ENCODE measurements at regions not wholly inside any gene's neighbourhood (a gene's known extent, or its start where the extent isn't known, plus 50 kb on each side); places are given as distances from the start of the nearest gene placed in this dataset.
"Not testable (repeated sequence)": the region's sequence is repeated elsewhere in the genome, so short reads cannot be mapped to it uniquely, and the experiment has no call there.

- DNase-seq = no peak
Measured at GRCh38 chr2:75870133-75870532, 159.4 kb upstream of the GCFC2 start.

DNA sequence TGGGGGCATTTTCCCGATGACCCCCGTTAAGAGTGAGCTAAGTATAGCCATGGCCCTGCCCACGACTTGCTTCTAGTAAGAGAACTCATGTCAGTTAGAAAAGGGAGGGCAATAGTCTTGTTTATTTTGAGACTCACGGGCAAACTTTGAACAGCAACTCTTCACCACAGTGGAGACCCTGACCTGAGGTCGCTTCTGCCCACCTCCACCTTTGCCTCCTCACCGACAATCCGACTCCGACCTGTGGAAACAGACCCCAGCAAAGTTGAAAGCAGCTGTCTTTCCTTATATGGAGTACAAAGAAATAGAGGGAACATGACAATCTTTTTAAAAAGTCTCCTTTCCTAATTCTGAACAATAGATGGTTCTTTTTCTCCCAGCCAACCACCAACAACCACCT, 155.0 kb upstream of the GCFC2 start:
- DNase-seq = no peak

- no peak for DNase-seq
Measured at GRCh38 chr2:75865083-75865482, 154.4 kb upstream of the GCFC2 start.

- DNase-seq = no peak
Measured at GRCh38 chr2:75862547-75862946, 151.8 kb upstream of the GCFC2 start.

DNA sequence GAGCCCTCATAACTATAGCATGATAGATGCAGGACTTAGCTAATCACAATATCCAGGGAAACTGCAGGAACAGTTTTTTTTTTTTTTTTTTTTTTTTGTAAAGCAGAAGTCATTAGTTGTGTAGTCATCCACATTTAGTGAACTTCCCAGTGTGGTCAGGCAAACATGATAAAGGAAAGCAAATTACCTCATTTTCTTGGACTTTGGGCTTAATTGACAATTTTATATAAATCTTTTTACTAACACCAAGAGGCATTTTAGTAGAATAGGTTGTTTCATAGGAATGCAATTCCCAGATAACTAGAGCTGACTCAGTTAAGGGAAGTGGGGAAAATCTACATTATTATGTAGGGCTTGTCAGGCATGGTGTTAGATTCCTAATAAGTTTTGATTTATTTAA, 142.7 kb upstream of the GCFC2 start:
- DNase-seq = no peak

GRCh38 chr2:75852639-75853038, 141.9 kb upstream of the GCFC2 start:
- no peak for DNase-seq

GRCh38 chr2:75846683-75847190, 136.0 kb upstream of the GCFC2 start:
- DNase-seq = no peak

DNA sequence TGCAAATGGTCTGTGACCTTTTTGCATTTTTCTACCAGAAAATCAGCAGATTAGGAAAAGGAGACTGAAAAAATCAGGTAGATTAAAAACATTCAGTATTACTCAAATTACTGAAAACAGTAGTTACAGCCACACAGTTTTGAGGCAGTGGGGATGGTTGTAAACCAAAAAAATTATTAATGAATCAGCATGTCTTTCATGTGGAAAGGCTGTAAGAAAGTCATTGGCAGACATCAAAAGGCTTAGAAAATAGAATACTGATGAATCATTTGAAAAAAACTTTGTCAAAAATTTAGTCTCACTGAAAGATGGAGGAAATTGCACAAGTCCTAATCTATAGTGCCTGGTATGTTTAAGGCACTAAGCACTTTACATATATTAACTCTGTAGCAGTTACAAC, 133.9 kb upstream of the GCFC2 start:
- no peak for DNase-seq

GRCh38 chr2:75834588-75834987, 123.9 kb upstream of the GCFC2 start:
- not testable (repeated sequence) for DNase-seq

DNA sequence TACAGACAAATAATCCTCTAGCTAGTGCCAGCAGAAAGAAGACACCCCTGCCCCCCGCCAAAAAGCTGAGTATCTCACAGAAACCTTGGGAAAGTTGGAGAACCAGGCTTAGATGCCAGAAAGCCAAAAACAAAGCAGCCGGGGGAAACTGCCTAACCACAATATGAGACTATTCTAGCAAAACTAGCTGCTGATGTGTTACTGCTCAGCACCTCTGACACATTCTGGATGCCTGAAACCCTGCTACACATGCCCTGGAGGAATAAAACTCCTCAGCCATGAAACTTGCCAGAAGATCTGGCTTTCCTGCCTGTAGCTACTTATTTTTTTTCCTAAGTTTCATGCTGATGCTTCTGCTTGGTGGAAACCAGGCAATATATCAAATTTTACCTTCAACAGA, 122.7 kb upstream of the GCFC2 start:
- DNase-seq = no peak

- DNase-seq = no peak
Measured at GRCh38 chr2:75828826-75829225, 118.1 kb upstream of the GCFC2 start.

DNA sequence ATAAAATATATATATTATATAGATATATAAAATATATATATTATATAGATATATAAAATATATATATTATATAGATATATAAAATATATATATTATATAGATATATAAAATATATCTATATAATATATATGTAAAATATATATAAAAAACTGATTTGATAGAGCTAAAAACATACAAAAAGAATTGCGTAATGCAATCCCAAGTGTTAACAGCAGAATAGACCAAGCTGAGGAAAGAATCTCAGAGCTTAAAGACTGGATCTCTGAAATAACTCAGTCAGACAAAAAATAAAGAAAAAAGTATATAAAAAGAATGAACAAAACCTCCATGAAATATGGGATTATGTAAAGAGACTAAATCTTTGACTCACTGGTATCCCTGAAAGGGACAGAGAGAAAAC, 112.8 kb upstream of the GCFC2 start:
- DNase-seq = not testable (repeated sequence)

DNA sequence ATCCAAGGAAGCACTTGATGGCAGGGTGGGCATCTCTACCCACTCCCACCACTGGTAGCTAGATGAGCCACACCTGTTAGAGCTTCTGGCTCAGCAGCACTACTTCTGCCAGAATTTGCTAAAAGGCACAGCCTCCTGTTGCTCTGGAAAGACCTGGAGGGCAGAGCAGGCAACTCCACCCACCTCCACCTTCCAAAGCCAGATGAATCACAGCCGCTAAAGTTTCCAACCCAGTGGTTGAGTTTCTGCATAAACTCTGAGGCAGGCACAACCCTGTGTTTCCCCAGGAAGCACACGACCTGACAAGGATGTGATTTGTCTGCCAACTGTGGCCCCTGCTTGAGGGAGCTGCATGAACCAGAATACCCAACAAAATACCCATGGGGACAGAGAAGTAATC, 111.6 kb upstream of the GCFC2 start:
- no peak for DNase-seq

DNA sequence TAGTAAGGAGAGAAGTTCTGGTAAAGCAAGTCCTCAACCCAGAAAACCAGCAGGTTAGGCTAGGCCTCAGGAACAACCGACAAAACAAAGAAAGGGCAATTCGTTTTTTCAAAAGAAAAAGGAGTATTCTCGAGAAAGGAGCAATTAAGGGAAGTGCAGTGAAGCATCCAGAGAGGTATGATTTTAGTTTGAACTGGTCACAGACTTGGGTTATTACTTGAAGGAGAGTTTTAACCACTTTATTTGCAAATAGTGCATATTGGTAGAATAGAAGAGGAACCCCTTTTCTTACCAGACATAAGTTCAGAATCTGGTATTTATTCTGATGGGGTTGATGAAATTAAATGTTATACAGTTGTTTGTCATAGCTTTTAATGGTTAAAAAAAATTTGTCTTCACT, 110.0 kb upstream of the GCFC2 start:
- DNase-seq = no peak

- DNase-seq = no peak
Measured at GRCh38 chr2:75810611-75811330, 100.1 kb upstream of the GCFC2 start.

DNA sequence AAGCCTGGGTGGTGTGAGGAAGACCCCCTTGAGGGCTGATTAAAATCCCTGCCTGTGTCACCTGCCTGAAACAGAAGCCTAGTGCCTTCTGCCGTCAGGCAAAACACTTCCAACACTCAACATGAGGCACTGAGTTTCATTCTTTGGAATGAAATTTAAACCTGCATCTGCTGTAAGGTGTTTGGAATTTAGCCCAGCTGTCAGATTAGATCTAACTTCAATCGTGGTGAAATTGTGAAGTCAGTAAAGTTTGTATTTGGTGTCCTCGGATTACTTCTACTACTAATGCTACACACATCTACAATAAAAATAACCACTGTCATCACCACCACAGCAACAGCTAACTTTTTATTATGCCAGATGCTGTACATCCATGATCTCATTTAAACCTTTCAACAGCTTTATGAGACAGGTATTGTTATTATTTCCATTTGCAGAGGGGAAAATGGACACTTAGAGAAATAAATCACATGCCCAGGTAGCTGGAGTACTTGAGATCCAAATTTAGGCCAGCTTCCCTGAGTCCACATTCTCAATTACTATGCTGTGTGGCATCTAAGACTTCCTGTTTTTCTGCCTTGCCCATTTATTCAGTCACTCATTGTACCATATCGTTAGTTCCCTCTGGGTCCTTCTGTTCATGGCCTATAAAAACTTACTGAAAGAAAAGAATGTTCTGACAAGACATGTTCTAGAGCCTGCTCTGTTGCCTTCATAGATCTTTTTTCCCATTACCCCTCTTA, 98.2 kb upstream of the GCFC2 start:
- DNase-seq = no peak

DNA sequence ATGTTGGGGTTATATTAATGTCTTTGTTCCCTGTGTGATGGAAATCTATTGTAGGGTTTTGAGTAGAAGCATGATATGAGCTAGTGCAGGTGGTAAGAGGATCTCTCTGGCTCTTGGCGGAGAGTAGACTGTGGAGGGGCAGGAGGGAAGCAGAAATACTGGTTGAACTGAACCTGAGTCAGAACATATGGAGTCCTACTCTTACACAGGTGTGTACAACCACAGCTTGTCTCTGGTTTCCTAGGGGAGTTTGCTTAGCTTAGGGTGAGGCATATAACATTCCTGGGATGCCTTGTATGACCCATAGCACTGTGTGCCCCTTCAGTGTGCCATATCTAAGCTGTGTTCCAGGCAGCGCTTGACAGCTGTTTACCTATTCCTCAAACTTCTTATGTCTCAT, 97.3 kb upstream of the GCFC2 start:
- DNase-seq = no peak

DNA sequence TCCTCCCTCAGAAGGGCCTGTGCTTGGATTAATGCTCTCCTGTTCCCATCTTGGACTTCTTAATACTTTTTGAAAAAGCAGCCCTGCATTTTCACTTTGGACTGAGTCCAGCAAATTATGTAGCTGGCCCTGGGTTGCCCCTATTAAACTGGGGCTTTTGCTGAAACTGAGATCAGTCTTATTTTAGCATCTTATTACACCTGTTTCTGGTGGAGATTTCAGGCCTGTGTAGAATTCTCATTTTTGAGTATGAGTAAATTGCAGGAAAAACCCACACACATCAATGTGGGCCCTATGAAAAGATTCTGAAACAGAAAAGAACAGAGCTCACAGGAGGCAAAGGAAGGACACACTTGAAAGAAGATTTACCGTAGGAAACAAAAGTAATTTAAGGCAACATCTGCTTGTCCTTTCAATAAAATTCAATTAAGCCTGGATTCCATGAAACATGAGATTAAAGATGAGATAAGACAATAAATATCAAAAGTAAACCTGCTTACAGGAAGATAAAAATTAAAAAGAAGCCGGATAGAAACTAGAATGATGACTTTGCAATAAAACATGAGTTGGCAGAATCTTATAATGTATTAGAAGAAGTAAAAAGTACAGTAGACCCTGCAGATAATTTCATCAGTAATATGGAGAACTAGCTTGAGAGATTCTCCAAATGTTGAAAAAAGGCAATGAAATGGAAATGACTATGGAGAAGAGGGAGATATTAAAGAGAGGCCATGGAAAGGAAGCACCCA, 90.7 kb upstream of the GCFC2 start:
- no peak for DNase-seq

GRCh38 chr2:75800456-75800855, 89.7 kb upstream of the GCFC2 start:
- no peak for DNase-seq

DNA sequence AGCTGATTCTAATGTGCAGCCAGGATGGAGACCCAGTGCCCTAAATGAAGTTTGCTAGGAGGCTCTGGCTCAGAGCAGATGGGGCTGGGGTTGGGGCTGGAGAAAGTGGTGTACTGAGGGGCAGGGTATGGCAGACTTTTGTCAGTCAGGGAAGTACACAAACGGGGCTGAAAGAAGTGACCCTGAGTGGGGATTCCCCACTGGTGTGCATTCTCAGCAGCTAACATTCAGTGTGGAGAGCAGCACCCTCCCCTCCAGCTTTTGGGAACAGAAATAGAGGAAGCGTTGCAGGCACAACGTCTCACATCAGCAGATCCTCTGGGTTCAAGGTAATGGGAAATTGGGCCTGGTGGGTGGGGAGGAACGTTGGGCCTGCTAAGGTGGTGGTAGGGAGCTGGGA, 89.1 kb upstream of the GCFC2 start:
- DNase-seq = no peak

DNA sequence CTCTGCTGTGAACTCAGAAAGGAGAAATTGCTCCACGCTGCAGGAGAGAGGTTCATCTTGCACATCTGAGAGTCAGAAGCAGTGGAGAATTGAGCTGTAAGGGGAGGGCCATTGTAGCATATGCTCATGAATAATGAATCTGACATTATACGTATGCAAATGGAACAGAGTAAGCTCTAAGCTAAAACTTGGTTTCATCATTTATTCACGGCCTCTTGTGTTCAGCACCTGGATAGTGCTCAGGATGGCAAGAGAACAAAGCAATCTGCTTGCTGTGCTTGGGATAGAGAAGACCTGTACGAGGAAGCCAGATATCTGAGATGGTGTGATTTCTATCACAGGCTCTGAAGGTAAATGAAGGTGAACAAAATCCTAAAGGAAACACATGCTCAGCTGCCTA, 87.9 kb upstream of the GCFC2 start:
- no peak for DNase-seq

DNA sequence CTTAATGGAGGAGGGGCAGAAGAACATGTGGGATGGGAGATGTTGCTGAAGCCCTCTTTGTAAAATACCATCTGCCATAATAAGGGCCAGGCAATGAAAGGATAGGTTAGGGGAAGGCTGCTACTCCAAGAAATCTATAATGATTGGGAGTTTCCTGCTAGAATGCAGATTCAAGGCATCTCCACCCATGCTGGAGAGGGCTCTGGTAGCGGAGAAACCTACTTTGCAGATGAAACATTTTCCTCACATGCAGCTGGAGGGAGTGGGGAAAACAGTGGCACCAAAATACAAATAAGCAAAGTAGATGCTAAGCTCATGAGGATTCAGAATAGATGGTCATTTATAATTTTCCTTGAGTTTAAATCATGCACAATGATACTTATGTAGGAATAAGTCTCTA, 82.3 kb upstream of the GCFC2 start:
- DNase-seq = no peak

- DNase-seq = no peak
Measured at GRCh38 chr2:75792146-75792545, 81.4 kb upstream of the GCFC2 start.

All from stimulated activated CD4-positive, alpha-beta T cell treated with anti-CD3 and anti-CD28 coated beads, Interleukin-15, amount 100 ng/mL, for 24 hours (primary cell).